ENCODE measurements at regions not wholly inside any gene's neighbourhood (a gene's known extent, or its start where the extent isn't known, plus 50 kb on each side); places are given as distances from the start of the nearest gene placed in this dataset.

GRCh38 chr12:60441577-60441976 is 845.7 kb downstream of the SLC16A7 start:
- TF ChIP-seq POLR2A (IDR thresholded peaks at IDR 0.05) (no peak), POLR2AphosphoS5 (IDR thresholded peaks at IDR 0.05) (no peak)
